OCI-LY3 (cell line): ENCODE measurements at regions not wholly inside any gene's neighbourhood (a gene's known extent, or its start where the extent isn't known, plus 50 kb on each side); places are given as distances from the start of the nearest gene placed in this dataset.

Source experiments
- H2AFZ ChIP-seq: fragments of 200-600, 300-600 bp; shearing (Covaris generic); 2 replicates; pipeline ENCODE4 v1.6.0; 2014; ENCODE audit warnings: antibody characterized with exemption, low read depth, low read length
- H3K27ac ChIP-seq: fragments of 200-600, 300-600 bp; sonication (generic); 2 replicates; pipeline ENCODE4 v1.5.1; 2014; ENCODE audit warnings: mild to moderate bottlenecking, low read length, moderate library complexity, mixed read lengths
- H3K27me3 ChIP-seq: fragments of 200-600, 300-600 bp; sonication (generic); 2 replicates; pipeline ENCODE4 v1.6.1; 2014; ENCODE audit warnings: low read depth, low read length, mixed read lengths
- H3K36me3 ChIP-seq: fragments of 200-600, 300-600 bp; sonication (generic); replicated peaks from 2 replicates; pipeline ENCODE3; 2014; ENCODE audit warnings: low read depth, low read length, mixed read lengths
- H3K4me1 ChIP-seq: fragments of 300-600, 200-600 bp; sonication (generic); 2 replicates; pipeline ENCODE4 v1.6.1; 2014; ENCODE audit warnings: low read length, mixed read lengths
- H3K4me2 ChIP-seq: fragments of 200-600, 300-600 bp; sonication (generic); 2 replicates; pipeline ENCODE4 v1.6.1; 2014; ENCODE audit warnings: low read length, mixed read lengths
- H3K4me3 ChIP-seq: fragments of 300-600, 200-600 bp; sonication (generic); 2 replicates; pipeline ENCODE4 v1.5.1; 2014; ENCODE audit warnings: antibody characterized with exemption, mild to moderate bottlenecking, low read length, moderate library complexity
- H3K79me2 ChIP-seq: fragments of 300-600, 200-600 bp; shearing (Covaris generic); 2 replicates; pipeline ENCODE4 v1.6.1; 2014; ENCODE audit warnings: mild to moderate bottlenecking, low read length, mixed read lengths
- H3K9ac ChIP-seq: fragments of 300-600, 200-600 bp; shearing (Covaris generic); 2 replicates; pipeline ENCODE4 v1.6.0; 2014; ENCODE audit warnings: mild to moderate bottlenecking, low read length, moderate library complexity
- H3K9me3 ChIP-seq: fragments of 200-600, 300-600 bp; shearing (Covaris generic); 2 replicates; pipeline ENCODE4 v1.6.1; 2014; ENCODE audit warnings: low read length, mixed read lengths; ENCODE audit not compliant: insufficient read depth
- H4K20me1 ChIP-seq: fragments of 200-600, 300-600 bp; sonication (generic); 2 replicates; pipeline ENCODE4 v1.6.1; 2016; ENCODE audit warnings: low read length, mixed read lengths; ENCODE audit not compliant: insufficient read depth
- CTCF ChIP-seq: fragments of 200-600, 300-600 bp; sonication (generic); IDR thresholded peaks from 2 replicates; pipeline ENCODE4 v1.5.1; 2014; ENCODE audit warnings: antibody characterized with exemption, low read length, low read depth
- EZH2phosphoT487 ChIP-seq: fragments of 200-600 bp; shearing (Covaris generic); IDR thresholded peaks from 2 replicates; pipeline ENCODE4 v1.6.1; 2018; ENCODE audit warnings: antibody characterized with exemption, mixed run types, low read depth

- TF ChIP-seq CTCF = no peak
- TF ChIP-seq EZH2phosphoT487 = no peak
- Histone ChIP-seq H2AFZ (no peak overlapping the region), H3K9ac (no peak overlapping the region)
These were observed 211.7 kb downstream of the FAT3 start for GRCh38 chr11:92436034-92436920.

GRCh38 chr11:92439133-92439532 is 214.5 kb downstream of the FAT3 start:
- Histone ChIP-seq H3K27me3 (no peaks in the 10 kb centered on the region), H2AFZ (no peak overlapping the region), H3K9ac (no peak overlapping the region), H3K79me2 (no peaks in the 10 kb centered on the region), H4K20me1 (no peaks in the 10 kb centered on the region), H3K36me3 (no peaks in the 10 kb centered on the region), H3K9me3 (no peaks in the 10 kb centered on the region), H3K4me3 (no peak overlapping the region), H3K27ac (no peak overlapping the region), H3K4me1 (peaks cover 10% of the 10 kb centered on the region), H3K4me2 (no peak overlapping the region)
- TF ChIP-seq CTCF = no peak
- no peak for TF ChIP-seq EZH2phosphoT487

More at GRCh38 chr11:92436034-92436920, 211.7 kb downstream of the FAT3 start:
- no peak overlapping the region for H3K4me3 ChIP-seq
- peaks cover 14% of the 10 kb centered on the region for H3K4me1 ChIP-seq
- no peaks in the 10 kb centered on the region for H3K9me3 ChIP-seq
- H3K27ac ChIP-seq = no peak overlapping the region
- H3K79me2 ChIP-seq = no peaks in the 10 kb centered on the region
- no peak overlapping the region for H3K4me2 ChIP-seq
- H4K20me1 ChIP-seq = no peaks in the 10 kb centered on the region
- H3K36me3 ChIP-seq = no peaks in the 10 kb centered on the region
- no peaks in the 10 kb centered on the region for H3K27me3 ChIP-seq

- H4K20me1 ChIP-seq = no peaks in the 10 kb centered on the region
- H3K4me2 ChIP-seq = no peak overlapping the region
- H3K9me3 ChIP-seq = no peaks in the 10 kb centered on the region
- no peaks in the 10 kb centered on the region for H3K36me3 ChIP-seq
- no peak overlapping the region for H3K27ac ChIP-seq
- H3K79me2 ChIP-seq = no peaks in the 10 kb centered on the region
- no peaks in the 10 kb centered on the region for H3K4me1 ChIP-seq
- TF ChIP-seq CTCF (no peak), EZH2phosphoT487 (no peak)
- H2AFZ ChIP-seq = no peak overlapping the region
- no peak overlapping the region for H3K4me3 ChIP-seq
- no peaks in the 10 kb centered on the region for H3K27me3 ChIP-seq
- H3K9ac ChIP-seq = no peak overlapping the region
These were observed 216.3 kb downstream of the FAT3 start for GRCh38 chr11:92440701-92441442.

GRCh38 chr11:92441443-92441726 is 216.8 kb downstream of the FAT3 start:
- no peaks in the 10 kb centered on the region for H3K9me3 ChIP-seq
- H3K4me3 ChIP-seq = no peak overlapping the region
- H2AFZ ChIP-seq = no peak overlapping the region
- H3K27ac ChIP-seq = no peak overlapping the region
- no peaks in the 10 kb centered on the region for H3K36me3 ChIP-seq
- no peaks in the 10 kb centered on the region for H3K79me2 ChIP-seq
- TF ChIP-seq EZH2phosphoT487 = no peak
- no peak for TF ChIP-seq CTCF
- no peak overlapping the region for H3K4me2 ChIP-seq
- no peaks in the 10 kb centered on the region for H3K27me3 ChIP-seq
- H3K9ac ChIP-seq = no peak overlapping the region
- no peaks in the 10 kb centered on the region for H3K4me1 ChIP-seq
- H4K20me1 ChIP-seq = no peaks in the 10 kb centered on the region
